DND-41 (cell line): ENCODE measurements at regions not wholly inside any gene's neighbourhood (a gene's known extent, or its start where the extent isn't known, plus 50 kb on each side); places are given as distances from the start of the nearest gene placed in this dataset.

Source experiments
- ATAC-seq: fragments of 200-7000 bp; cut with Tn5 transposase; 3 replicates; pipeline ENCODE4 v1.9.1; 2021; ENCODE audit warnings: low read depth; ENCODE audit not compliant: insufficient read depth
- DNase-seq: peaks from one replicate; pipeline ENCODE4 v3.0.0-alpha.2; 2020
- H2AFZ ChIP-seq: 2 replicates; pipeline ENCODE4 v1.6.0; 2012; ENCODE audit warnings: low read depth, low read length
- H3K27ac ChIP-seq: 2 replicates; pipeline ENCODE4 v1.5.1; 2012; ENCODE audit warnings: low read length, inconsistent platforms
- H3K27me3 ChIP-seq: fragments of 200-600 bp; sonication (generic); 2 replicates; pipeline ENCODE4 v1.6.0; 2012; ENCODE audit warnings: low read length, mild to moderate bottlenecking, inconsistent platforms; ENCODE audit not compliant: insufficient read depth, poor library complexity
- H3K36me3 ChIP-seq: 2 replicates; pipeline ENCODE4 v1.5.1; 2012; ENCODE audit warnings: low read length, inconsistent platforms; ENCODE audit not compliant: insufficient read depth
- H3K4me1 ChIP-seq: 2 replicates; pipeline ENCODE4 v1.5.1; 2012; ENCODE audit warnings: mild to moderate bottlenecking, low read length; ENCODE audit not compliant: insufficient read depth
- H3K4me2 ChIP-seq: 2 replicates; pipeline ENCODE4 v1.6.0; 2012; ENCODE audit warnings: mild to moderate bottlenecking, moderate library complexity, low read length, inconsistent platforms; ENCODE audit not compliant: insufficient read depth
- H3K4me3 ChIP-seq, 2 experiments: fragments of 200-600 bp in 1 of 2; shearing (Covaris generic) in 1 of 2; 2 replicates each; pipeline ENCODE4 v1.5.1; 2012 to 2016; ENCODE audit warnings: inconsistent platforms in 2 of 2, low read length in 2 of 2, mild to moderate bottlenecking in 2 of 2, low read depth in 1 of 2, moderate library complexity in 1 of 2
- H3K79me2 ChIP-seq: 2 replicates; pipeline ENCODE4 v1.6.0; 2012; ENCODE audit warnings: low read length, inconsistent platforms; ENCODE audit not compliant: insufficient read depth
- H3K9ac ChIP-seq: 2 replicates; pipeline ENCODE4 v1.6.0; 2012; ENCODE audit warnings: low read depth, mild to moderate bottlenecking, inconsistent platforms, low read length, moderate library complexity
- H3K9me3 ChIP-seq: 2 replicates; pipeline ENCODE4 v1.5.1; 2012; ENCODE audit warnings: low read length, moderate library complexity, mild to moderate bottlenecking, inconsistent platforms; ENCODE audit not compliant: insufficient read depth, severe bottlenecking
- H4K20me1 ChIP-seq: 2 replicates; pipeline ENCODE4 v1.6.0; 2012; ENCODE audit warnings: low read length; ENCODE audit not compliant: insufficient read depth
- EZH2 ChIP-seq: IDR thresholded peaks from 3 replicates; pipeline ENCODE4 v1.6.1; 2012; ENCODE audit warnings: borderline replicate concordance, low read depth, mild to moderate bottlenecking, moderate library complexity, low read length, inconsistent platforms; ENCODE audit not compliant: severe bottlenecking
- TF ChIP-seq, protein P1 (sequence below): IDR thresholded peaks from 2 replicates; pipeline ENCODE4 v1.5.1; 2012; ENCODE audit warnings: borderline replicate concordance, low read length, moderate library complexity, mild to moderate bottlenecking; ENCODE audit not compliant: poor library complexity, severe bottlenecking; ENCODE audit errors: extremely low read depth

DNA sequence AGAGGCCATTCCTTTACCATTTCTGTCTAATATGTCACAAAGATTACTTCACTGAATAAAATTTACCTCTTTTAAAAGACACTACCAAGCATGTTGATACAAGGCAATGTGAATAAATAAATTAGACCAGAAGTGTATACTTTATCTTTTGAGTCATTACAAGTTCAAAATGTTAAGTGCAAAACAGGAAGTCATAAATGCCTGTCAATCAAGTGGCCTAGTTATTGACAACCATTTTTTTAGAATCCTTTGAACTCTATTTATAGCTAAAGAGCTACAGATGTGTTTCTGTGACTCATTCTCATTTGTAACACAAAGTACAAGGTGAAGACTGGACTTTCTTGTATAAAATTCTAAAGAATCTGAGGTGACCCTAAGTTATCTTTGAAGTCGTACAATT, 602.7 kb upstream of the SEMA6A start:
- Histone ChIP-seq H3K4me2 (no peak overlapping the region), H3K4me3 (no peak overlapping the region), H3K4me1 (no peaks in the 10 kb centered on the region), H3K9ac (no peak overlapping the region), H4K20me1 (no peaks in the 10 kb centered on the region), H3K27me3 (no peaks in the 10 kb centered on the region), H3K27ac (no peak overlapping the region), H3K36me3 (no peaks in the 10 kb centered on the region), H3K9me3 (no peaks in the 10 kb centered on the region), H2AFZ (no peak overlapping the region), H3K79me2 (no peaks in the 10 kb centered on the region)
- no peak for ATAC-seq
- DNase-seq: no peak
- TF ChIP-seq EZH2: no peak
- TF ChIP-seq, protein P1, sequence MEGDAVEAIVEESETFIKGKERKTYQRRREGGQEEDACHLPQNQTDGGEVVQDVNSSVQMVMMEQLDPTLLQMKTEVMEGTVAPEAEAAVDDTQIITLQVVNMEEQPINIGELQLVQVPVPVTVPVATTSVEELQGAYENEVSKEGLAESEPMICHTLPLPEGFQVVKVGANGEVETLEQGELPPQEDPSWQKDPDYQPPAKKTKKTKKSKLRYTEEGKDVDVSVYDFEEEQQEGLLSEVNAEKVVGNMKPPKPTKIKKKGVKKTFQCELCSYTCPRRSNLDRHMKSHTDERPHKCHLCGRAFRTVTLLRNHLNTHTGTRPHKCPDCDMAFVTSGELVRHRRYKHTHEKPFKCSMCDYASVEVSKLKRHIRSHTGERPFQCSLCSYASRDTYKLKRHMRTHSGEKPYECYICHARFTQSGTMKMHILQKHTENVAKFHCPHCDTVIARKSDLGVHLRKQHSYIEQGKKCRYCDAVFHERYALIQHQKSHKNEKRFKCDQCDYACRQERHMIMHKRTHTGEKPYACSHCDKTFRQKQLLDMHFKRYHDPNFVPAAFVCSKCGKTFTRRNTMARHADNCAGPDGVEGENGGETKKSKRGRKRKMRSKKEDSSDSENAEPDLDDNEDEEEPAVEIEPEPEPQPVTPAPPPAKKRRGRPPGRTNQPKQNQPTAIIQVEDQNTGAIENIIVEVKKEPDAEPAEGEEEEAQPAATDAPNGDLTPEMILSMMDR: no peak

DNA sequence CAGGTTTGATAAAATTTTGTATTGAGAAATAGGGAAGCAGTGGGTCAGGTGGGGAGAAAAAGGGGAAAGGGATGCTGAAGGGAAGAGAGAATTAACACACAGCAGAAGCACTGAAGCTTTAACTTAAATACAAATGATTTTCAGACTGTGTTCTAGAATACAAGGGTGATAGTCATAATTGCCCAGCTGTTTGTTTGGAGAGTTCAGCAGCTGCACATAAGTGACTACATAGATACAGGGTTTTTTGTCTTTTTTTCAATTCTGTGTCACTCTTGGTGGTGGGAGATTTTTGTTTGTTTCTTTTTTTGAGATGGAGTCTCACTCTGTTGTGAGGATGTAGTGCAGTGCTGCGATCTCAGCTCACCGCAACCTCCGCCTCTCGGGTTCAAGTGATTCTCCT, 590.4 kb upstream of the SEMA6A start:
- DNase-seq (no peak), ATAC-seq (no peak)
- Histone ChIP-seq H3K27me3 (no peaks in the 10 kb centered on the region), H3K9ac (no peak overlapping the region), H3K4me2 (no peak overlapping the region), H3K79me2 (no peaks in the 10 kb centered on the region), H4K20me1 (no peaks in the 10 kb centered on the region), H3K9me3 (no peaks in the 10 kb centered on the region), H2AFZ (no peak overlapping the region), H3K36me3 (no peaks in the 10 kb centered on the region), H3K4me1 (no peaks in the 10 kb centered on the region), H3K4me3 (no peak overlapping the region), H3K27ac (no peak overlapping the region)
- TF ChIP-seq, protein P1: no peak
- TF ChIP-seq EZH2: no peak

DNA sequence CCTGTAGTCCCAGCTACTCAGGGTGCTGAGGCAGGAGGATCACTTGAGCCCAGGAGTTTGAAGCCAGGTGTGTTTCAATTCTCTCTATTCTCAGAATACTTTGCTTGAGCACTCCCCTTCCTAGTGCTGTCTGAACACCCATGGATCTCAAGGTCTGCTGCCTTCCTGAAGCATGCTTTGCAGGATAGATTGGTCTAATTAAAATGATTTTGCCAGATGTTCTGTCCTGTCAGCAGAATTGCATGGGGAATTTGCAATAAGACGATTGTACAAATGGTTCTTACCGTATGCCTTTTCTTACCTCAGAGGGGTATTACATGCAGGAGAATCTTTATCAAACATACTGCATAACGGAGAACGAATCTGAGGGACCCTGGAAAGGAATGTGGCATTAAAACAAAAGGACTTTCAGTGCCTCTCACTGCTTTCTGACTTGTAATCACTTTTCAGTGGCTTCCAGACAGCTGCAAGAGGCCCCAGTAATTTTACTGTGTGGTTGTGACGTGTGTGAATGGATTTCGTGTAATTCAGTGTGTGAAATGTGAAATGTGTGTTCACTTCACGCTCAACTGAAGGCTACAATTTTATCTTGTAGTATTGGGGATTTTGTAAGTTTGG, 587.2 kb upstream of the SEMA6A start:
- Histone ChIP-seq H3K79me2 (no peaks in the 10 kb centered on the region), H3K27me3 (no peaks in the 10 kb centered on the region), H2AFZ (no peak overlapping the region), H3K36me3 (no peaks in the 10 kb centered on the region), H3K4me2 (no peak overlapping the region), H3K9ac (no peak overlapping the region), H3K4me3 (no peak overlapping the region), H3K9me3 (no peaks in the 10 kb centered on the region), H3K27ac (no peak overlapping the region), H4K20me1 (no peaks in the 10 kb centered on the region), H3K4me1 (no peaks in the 10 kb centered on the region)
- DNase-seq: no peak
- no peak for ATAC-seq
- TF ChIP-seq EZH2: no peak
- TF ChIP-seq, protein P1: no peak
